Ishikawa (cell line): ENCODE measurements at regions not wholly inside any gene's neighbourhood (a gene's known extent, or its start where the extent isn't known, plus 50 kb on each side); places are given as distances from the start of the nearest gene placed in this dataset.

Experiments used
- CEBPB ChIP-seq: IDR thresholded peaks from 2 replicates; pipeline ENCODE4 v1.6.1; 2012
- EP300 ChIP-seq: IDR thresholded peaks from 2 replicates; pipeline ENCODE4 v1.6.1; 2012; ENCODE audit warnings: borderline replicate concordance
- MAX ChIP-seq: IDR thresholded peaks from 2 replicates; pipeline ENCODE4 v1.6.1; 2012
- RAD21 ChIP-seq: IDR thresholded peaks from 2 replicates; pipeline ENCODE4 v1.6.1; 2012; ENCODE audit warnings: low read depth
- TAF1 ChIP-seq: IDR thresholded peaks from 2 replicates; pipeline ENCODE4 v1.6.1; 2012; ENCODE audit warnings: low read depth, mild to moderate bottlenecking
- TCF12 ChIP-seq: IDR thresholded peaks from 2 replicates; pipeline ENCODE4 v1.6.1; 2012; ENCODE audit warnings: low read depth
- YY1 ChIP-seq: IDR thresholded peaks from 2 replicates; pipeline ENCODE4 v1.6.1; 2012; ENCODE audit warnings: low read depth
- ZBTB7A ChIP-seq: IDR thresholded peaks from 2 replicates; pipeline ENCODE4 v1.6.1; 2012; ENCODE audit warnings: low read depth
- TF ChIP-seq, protein P1 (sequence below): IDR thresholded peaks from 2 replicates; pipeline ENCODE4 v1.6.1; 2012; ENCODE audit warnings: low read depth, mild to moderate bottlenecking

DNA sequence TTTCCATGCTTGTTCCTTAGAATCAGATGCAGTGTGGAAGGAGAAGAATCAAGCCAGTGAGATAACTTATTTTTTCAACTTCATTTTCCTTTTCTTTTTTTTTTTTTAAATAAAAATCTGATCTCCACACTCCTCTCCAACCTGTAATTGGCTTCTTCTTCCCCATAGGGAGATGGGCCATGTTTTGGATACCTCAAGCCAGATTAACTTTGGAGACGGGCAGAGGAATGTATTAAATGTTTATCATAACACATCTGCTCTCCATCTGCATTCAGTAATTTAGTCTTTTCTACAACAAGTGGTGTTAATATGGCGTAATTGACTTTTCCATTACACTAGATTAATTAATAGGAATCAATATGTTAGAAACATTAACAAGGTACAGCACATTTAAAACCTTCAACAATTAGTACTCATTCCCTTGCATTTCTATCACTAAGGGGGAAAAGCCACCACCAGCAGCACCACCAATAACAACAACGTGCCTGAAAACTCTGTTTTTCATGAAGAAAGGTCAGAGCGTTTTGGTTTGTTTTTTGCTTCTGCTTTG is 244.1 kb downstream of the MYCN start:
- TF ChIP-seq, protein P1, sequence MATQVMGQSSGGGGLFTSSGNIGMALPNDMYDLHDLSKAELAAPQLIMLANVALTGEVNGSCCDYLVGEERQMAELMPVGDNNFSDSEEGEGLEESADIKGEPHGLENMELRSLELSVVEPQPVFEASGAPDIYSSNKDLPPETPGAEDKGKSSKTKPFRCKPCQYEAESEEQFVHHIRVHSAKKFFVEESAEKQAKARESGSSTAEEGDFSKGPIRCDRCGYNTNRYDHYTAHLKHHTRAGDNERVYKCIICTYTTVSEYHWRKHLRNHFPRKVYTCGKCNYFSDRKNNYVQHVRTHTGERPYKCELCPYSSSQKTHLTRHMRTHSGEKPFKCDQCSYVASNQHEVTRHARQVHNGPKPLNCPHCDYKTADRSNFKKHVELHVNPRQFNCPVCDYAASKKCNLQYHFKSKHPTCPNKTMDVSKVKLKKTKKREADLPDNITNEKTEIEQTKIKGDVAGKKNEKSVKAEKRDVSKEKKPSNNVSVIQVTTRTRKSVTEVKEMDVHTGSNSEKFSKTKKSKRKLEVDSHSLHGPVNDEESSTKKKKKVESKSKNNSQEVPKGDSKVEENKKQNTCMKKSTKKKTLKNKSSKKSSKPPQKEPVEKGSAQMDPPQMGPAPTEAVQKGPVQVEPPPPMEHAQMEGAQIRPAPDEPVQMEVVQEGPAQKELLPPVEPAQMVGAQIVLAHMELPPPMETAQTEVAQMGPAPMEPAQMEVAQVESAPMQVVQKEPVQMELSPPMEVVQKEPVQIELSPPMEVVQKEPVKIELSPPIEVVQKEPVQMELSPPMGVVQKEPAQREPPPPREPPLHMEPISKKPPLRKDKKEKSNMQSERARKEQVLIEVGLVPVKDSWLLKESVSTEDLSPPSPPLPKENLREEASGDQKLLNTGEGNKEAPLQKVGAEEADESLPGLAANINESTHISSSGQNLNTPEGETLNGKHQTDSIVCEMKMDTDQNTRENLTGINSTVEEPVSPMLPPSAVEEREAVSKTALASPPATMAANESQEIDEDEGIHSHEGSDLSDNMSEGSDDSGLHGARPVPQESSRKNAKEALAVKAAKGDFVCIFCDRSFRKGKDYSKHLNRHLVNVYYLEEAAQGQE: no peak
- TF ChIP-seq RAD21 (no peak), TAF1 (no peak), EP300 (no peak), CEBPB (no peak), YY1 (no peak), ZBTB7A (no peak), MAX (no peak), TCF12 (no peak)
